Coronary artery (tissue), 2 donors: ENCODE measurements at regions not wholly inside any gene's neighbourhood (a gene's known extent, or its start where the extent isn't known, plus 50 kb on each side); places are given as distances from the start of the nearest gene placed in this dataset.

Experiments
- DNase-seq: peaks from one replicate; pipeline ENCODE4 v3.0.0-alpha.2; 2017; ENCODE audit warnings: low spot score
- H3K27ac ChIP-seq, 2 donors: fragments of 200-600 bp; sonication (generic); one replicate each; pipeline ENCODE4 v1.5.1; 2016 to 2019
- H3K4me3 ChIP-seq: fragments of 200-600 bp; sonication (generic); 2 replicates; pipeline ENCODE4 v1.5.1; 2016; ENCODE audit warnings: mild to moderate bottlenecking, moderate library complexity
- CTCF ChIP-seq: fragments of 200-600 bp; sonication (generic); IDR thresholded peaks from one replicate; pipeline ENCODE4 v1.5.1; 2019; ENCODE audit warnings: antibody characterized with exemption

GRCh38 chr3:147736226-147736625, 327.1 kb downstream of the ZIC1 start:
- no peak for DNase-seq
- no peak for TF ChIP-seq CTCF
- H3K4me3 ChIP-seq: no peak overlapping the region
- no peak overlapping the region for H3K27ac ChIP-seq

DNA sequence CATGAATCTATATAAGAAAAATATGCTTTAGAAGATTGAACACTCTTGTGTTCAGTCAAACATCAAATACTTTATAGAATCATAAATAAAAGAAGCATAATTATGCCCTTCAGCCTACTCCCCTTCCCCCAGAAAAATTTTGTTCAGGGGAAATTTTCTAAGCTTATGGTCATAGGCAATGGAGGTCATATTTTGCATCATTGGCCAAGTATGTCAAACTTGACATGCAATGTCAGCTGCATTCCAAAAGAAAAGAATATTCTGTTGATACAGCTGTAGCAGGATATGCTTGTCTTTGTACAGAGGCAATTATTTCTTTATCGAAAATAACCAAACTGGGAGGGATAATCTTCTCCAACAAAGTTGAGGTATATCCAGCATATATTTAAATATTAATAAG, 328.2 kb downstream of the ZIC1 start:
- TF ChIP-seq CTCF: no peak
- Histone ChIP-seq H3K4me3 (no peak overlapping the region), H3K27ac (no peak overlapping the region)
- DNase-seq: no peak

DNA sequence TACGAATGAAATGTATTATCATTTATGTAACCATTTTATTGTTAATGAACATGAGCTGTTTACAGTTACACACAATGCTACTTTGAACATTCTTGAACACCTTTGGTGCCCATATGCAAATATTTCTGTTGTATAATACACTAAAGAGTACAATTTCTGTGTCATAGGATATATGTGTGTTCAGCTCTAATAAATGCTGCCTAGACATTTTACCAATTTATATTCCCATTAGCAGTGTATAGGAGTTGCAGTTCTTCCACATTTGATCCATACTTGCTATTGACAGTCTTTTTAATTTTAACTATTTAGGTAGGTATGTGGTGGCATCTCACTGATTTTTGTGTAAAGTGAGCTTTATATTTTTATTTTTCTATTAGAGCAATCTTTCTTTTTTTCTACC, 331.8 kb downstream of the ZIC1 start:
- no peak for DNase-seq
- Histone ChIP-seq H3K4me3 (no peak overlapping the region), H3K27ac (no peak overlapping the region)
- TF ChIP-seq CTCF: no peak

DNA sequence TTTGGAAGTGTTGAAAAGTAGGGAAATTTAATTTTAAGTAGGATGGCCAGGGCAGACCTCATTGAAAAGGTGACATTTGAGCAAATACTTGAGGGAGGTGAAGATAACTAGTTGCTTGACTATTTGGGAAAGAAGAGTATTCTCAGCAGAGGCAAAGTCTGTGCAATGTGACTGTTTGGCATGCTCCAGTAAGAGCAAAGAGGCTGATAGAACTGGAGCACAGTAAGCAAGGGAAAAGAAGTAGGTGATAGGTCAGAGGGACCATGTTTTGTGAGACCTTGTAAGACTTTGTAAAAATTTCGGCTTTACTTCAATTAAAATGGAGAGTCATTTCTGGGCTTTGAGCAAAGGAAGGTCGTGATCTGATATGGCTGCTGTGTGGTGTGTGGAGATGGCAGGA, 335.8 kb downstream of the ZIC1 start:
- no peak for TF ChIP-seq CTCF
- Histone ChIP-seq H3K27ac (no peak overlapping the region), H3K4me3 (no peak overlapping the region)
- DNase-seq: no peak

- no peak for DNase-seq
- H3K27ac ChIP-seq: no peak overlapping the region
- H3K4me3 ChIP-seq: no peak overlapping the region
- TF ChIP-seq CTCF: no peak
Observed at GRCh38 chr3:147755310-147755709, 346.1 kb downstream of the ZIC1 start.

- Histone ChIP-seq H3K4me3 (no peak overlapping the region), H3K27ac (no peak overlapping the region)
- no peak for DNase-seq
- TF ChIP-seq CTCF: no peak
Observed at GRCh38 chr3:147756476-147756875, 347.3 kb downstream of the ZIC1 start.

DNA sequence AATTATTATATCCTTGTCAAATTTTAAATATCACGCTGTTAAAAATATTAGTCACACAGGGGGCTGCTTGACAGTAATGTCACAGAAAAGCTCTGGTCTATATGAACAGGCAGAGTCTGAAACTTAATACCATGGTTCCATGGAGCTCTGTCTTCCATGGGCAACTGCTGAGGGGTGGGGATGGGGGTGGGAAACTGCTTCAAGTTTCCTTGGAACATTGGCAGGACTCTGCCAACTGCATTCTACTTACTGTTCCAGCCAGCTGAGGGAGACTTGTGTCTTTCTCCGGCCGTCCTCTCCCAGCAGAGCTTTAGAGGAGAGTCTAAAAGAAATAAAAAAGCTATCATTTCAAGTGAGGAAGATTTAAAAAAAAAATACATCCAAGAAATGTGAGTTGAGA, 348.7 kb downstream of the ZIC1 start:
- H3K27ac ChIP-seq: no peak overlapping the region
- DNase-seq: no peak

More for the DNA sequence above, 348.7 kb downstream of the ZIC1 start:
- H3K4me3 ChIP-seq: no peak overlapping the region
- TF ChIP-seq CTCF: no peak
